ENCODE measurements at regions not wholly inside any gene's neighbourhood (a gene's known extent, or its start where the extent isn't known, plus 50 kb on each side); places are given as distances from the start of the nearest gene placed in this dataset.

DNA sequence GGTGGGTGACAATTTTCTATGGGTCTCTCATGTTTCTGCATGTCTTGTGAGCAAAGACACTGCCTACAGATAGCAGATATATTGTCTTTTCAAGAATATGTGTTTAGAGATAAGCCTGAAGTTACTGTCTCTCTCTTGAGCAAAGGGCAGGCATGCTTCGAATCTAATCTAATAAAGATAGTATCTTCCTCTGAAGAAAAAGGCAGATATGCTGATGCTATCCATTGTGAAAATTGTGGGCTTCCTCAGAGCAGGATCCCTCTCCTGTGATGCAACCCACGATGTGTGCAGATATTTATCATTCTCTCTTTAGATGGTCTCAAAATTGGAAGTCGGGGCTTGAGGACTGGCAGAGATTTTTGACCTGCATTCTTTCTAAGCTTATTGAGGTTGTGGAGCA is 187.0 kb downstream of the DACT1 start:
- TF ChIP-seq, protein P1, sequence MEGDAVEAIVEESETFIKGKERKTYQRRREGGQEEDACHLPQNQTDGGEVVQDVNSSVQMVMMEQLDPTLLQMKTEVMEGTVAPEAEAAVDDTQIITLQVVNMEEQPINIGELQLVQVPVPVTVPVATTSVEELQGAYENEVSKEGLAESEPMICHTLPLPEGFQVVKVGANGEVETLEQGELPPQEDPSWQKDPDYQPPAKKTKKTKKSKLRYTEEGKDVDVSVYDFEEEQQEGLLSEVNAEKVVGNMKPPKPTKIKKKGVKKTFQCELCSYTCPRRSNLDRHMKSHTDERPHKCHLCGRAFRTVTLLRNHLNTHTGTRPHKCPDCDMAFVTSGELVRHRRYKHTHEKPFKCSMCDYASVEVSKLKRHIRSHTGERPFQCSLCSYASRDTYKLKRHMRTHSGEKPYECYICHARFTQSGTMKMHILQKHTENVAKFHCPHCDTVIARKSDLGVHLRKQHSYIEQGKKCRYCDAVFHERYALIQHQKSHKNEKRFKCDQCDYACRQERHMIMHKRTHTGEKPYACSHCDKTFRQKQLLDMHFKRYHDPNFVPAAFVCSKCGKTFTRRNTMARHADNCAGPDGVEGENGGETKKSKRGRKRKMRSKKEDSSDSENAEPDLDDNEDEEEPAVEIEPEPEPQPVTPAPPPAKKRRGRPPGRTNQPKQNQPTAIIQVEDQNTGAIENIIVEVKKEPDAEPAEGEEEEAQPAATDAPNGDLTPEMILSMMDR (IDR thresholded peaks at IDR 0.05): no peak
- no peak for TF ChIP-seq POLR2A (IDR thresholded peaks at IDR 0.05)

All from vagina (tissue), 2 donors.